Motor neuron (in vitro differentiated cells): ENCODE measurements at regions not wholly inside any gene's neighbourhood (a gene's known extent, or its start where the extent isn't known, plus 50 kb on each side); places are given as distances from the start of the nearest gene placed in this dataset.

Experiments used
- ATAC-seq, 8 experiments: fragments of 200-7000 bp; cut with Tn5 transposase; replicated peaks in 6 of 8; 2 replicates each; pipeline ENCODE4 v1.8.0; 2021; ENCODE audit warnings: mild to moderate bottlenecking in 8 of 8, moderate library complexity in 8 of 8
- H3K27ac ChIP-seq, 2 donors: fragments of 250-450 bp; sonication (Bioruptor Pico); 2 replicates each; pipeline ENCODE4 v1.9.0; 2021; ENCODE audit warnings: antibody characterized with exemption in 2 of 2, mild to moderate bottlenecking in 2 of 2, moderate library complexity in 1 of 2
- H3K4me1 ChIP-seq, 2 donors: fragments of 250-450 bp; sonication (Bioruptor Pico); replicated peaks in 1 of 2; 2 replicates each; pipeline ENCODE4 v1.6.1; 2021; ENCODE audit warnings: antibody characterized with exemption in 2 of 2, mild to moderate bottlenecking in 2 of 2, moderate library complexity in 1 of 2
- H3K4me3 ChIP-seq, 5 donors: fragments of 250-450 bp; sonication (Bioruptor Pico); 2 replicates each; pipeline ENCODE4 v1.9.0; 2021; ENCODE audit warnings: antibody characterized with exemption in 5 of 5, mild to moderate bottlenecking in 5 of 5, moderate library complexity in 4 of 5
- WGBS, 10 experiments: fragments of 450-650 bp; shearing (Covaris generic); methylation state at CpG; one replicate each; pipeline ENCODE4 v1.0.0; 2022; 5-methylcytosine and 5-hydroxymethylcytosine counted together
- in situ Hi-C, 9 experiments: fragments of 400-800 bp; cut with MboI; loops; one replicate each; pipeline ENCODE4 v1.15.0; 2021; ENCODE audit warnings: low sequenced_read_pairs in 9 of 9, low pct_unique_long_range_greater_than_20kb in 2 of 9; ENCODE audit not compliant: unreplicated experiment in 9 of 9

- no peak for ATAC-seq
- Histone ChIP-seq H3K27ac (no peak overlapping the region), H3K4me1 (no peaks in the 10 kb centered on the region), H3K4me3 (no peak overlapping the region)
- WGBS, 10 experiments, result 40 to 100% (median 90%) methylated on average over 1 to 7 of the region's 7 CpGs; no CpG with 5 or more reads in 3 of the 10 experiments
- in situ Hi-C loops, result no loop called here
Observed at GRCh38 chr20:58100731-58101356, 127.6 kb downstream of the ANKRD60 start.

GRCh38 chr20:58099956-58100730 is 128.3 kb downstream of the ANKRD60 start:
- in situ Hi-C loops, result loop anchor here in 2 of 9 experiments (25.0 kb wide), 1 partner anchor 438 kb away; no protein-coding TSS in a partner anchor
- WGBS, 10 experiments, result 40 to 100% (median 69%) methylated on average over 1 to 5 of the region's 9 CpGs; no CpG with 5 or more reads in 3 of the 10 experiments

GRCh38 chr20:58099291-58099935 is 129.0 kb downstream of the ANKRD60 start:
- Histone ChIP-seq H3K4me1 (no peaks in the 10 kb centered on the region), H3K4me3 (no peak overlapping the region), H3K27ac (no peak overlapping the region)
- in situ Hi-C loops, result loop anchor here in 2 of 9 experiments (25.0 kb wide), 1 partner anchor 437 kb away; no protein-coding TSS in a partner anchor
- 67 to 96% (median 80%) methylated on average over 2 to 11 of the region's 16 CpGs; no CpG with 5 or more reads in 1 of the 10 experiments for WGBS, 10 experiments
- no peak for ATAC-seq

More at GRCh38 chr20:58099956-58100730, 128.3 kb downstream of the ANKRD60 start:
- Histone ChIP-seq H3K27ac (no peak overlapping the region), H3K4me3 (no peak overlapping the region), H3K4me1 (no peaks in the 10 kb centered on the region)
- no peak for ATAC-seq

- H3K27ac ChIP-seq, result no peak overlapping the region
- H3K4me3 ChIP-seq, result no peak overlapping the region
- no peaks in the 10 kb centered on the region for H3K4me1 ChIP-seq
- WGBS, 10 experiments, result 14 to 91% (median 61%) methylated on average over 1 to 4 of the region's 4 CpGs; no CpG with 5 or more reads in 1 of the 10 experiments
- ATAC-seq, result no peak
- in situ Hi-C loops, result loop anchor here in 2 of 9 experiments (25.0 kb wide), 1 partner anchor 436 kb away; no protein-coding TSS in a partner anchor
Observed at GRCh38 chr20:58098571-58098970, 129.9 kb downstream of the ANKRD60 start.

GRCh38 chr20:58097943-58098342 is 130.5 kb downstream of the ANKRD60 start:
- in situ Hi-C loops, result loop anchor here in 2 of 9 experiments (25.0 kb wide), 1 partner anchor 436 kb away; no protein-coding TSS in a partner anchor
- no peaks in the 10 kb centered on the region for H3K4me1 ChIP-seq

GRCh38 chr20:58097429-58097828 is 131.0 kb downstream of the ANKRD60 start:
- ATAC-seq, result no peak
- no peaks in the 10 kb centered on the region for H3K4me1 ChIP-seq
- WGBS, 10 experiments, result 0 to 87% (median 73%) methylated on average over 1 to 4 of the region's 4 CpGs; no CpG with 5 or more reads in 1 of the 10 experiments
- in situ Hi-C loops, result loop anchor here in 2 of 9 experiments (25.0 kb wide), 1 partner anchor 435 kb away; no protein-coding TSS in a partner anchor
- no peak overlapping the region for H3K27ac ChIP-seq
- no peak overlapping the region for H3K4me3 ChIP-seq

More at GRCh38 chr20:58097943-58098342, 130.5 kb downstream of the ANKRD60 start:
- H3K4me3 ChIP-seq, result no peak overlapping the region
- H3K27ac ChIP-seq, result no peak overlapping the region
- no peak for ATAC-seq
- 36 to 100% (median 73%) methylated on average over 1 to 6 of the region's 7 CpGs; no CpG with 5 or more reads in 1 of the 10 experiments for WGBS, 10 experiments

GRCh38 chr20:58096880-58097423 is 131.5 kb downstream of the ANKRD60 start:
- no peak overlapping the region for H3K4me3 ChIP-seq
- 35 to 76% (median 50%) methylated on average over 4 to 8 of the region's 8 CpGs; no CpG with 5 or more reads in 6 of the 10 experiments for WGBS, 10 experiments
- no peak overlapping the region for H3K27ac ChIP-seq
- no peaks in the 10 kb centered on the region for H3K4me1 ChIP-seq
- in situ Hi-C loops, result loop anchor here in 2 of 9 experiments (25.0 kb wide), 1 partner anchor 435 kb away; no protein-coding TSS in a partner anchor
- ATAC-seq, result no peak

GRCh38 chr20:58094698-58095097 is 133.8 kb downstream of the ANKRD60 start:
- H3K4me3 ChIP-seq, result no peak overlapping the region
- in situ Hi-C loops, result loop anchor here in 2 of 9 experiments (25.0 kb wide), 1 partner anchor 432 kb away; no protein-coding TSS in a partner anchor
- no peak for ATAC-seq
- no peaks in the 10 kb centered on the region for H3K4me1 ChIP-seq
- H3K27ac ChIP-seq, result no peak overlapping the region
- WGBS, 10 experiments, result 33 to 89% (median 63%) methylated on average over 1 to 2 of the region's 4 CpGs; no CpG with 5 or more reads in 2 of the 10 experiments

- H3K27ac ChIP-seq, result no peak overlapping the region
- H3K4me1 ChIP-seq, result no peaks in the 10 kb centered on the region
- no peak overlapping the region for H3K4me3 ChIP-seq
- WGBS, 10 experiments, result 60 to 95% (median 67%) methylated on average over 1 to 5 of the region's 9 CpGs; no CpG with 5 or more reads in 5 of the 10 experiments
- ATAC-seq, result no peak
- in situ Hi-C loops, result loop anchor here in 2 of 9 experiments (25.0 kb wide), 1 partner anchor 432 kb away; no protein-coding TSS in a partner anchor
Observed at GRCh38 chr20:58094160-58094559, 134.3 kb downstream of the ANKRD60 start.

- in situ Hi-C loops, result loop anchor here in 2 of 9 experiments (25.0 kb wide), 1 partner anchor 431 kb away; no protein-coding TSS in a partner anchor
- H3K4me1 ChIP-seq, result no peaks in the 10 kb centered on the region
- ATAC-seq, result no peak
- H3K4me3 ChIP-seq, result no peak overlapping the region
- WGBS, 10 experiments, result 79 to 100% (median 90%) methylated on average over 1 to 6 of the region's 11 CpGs; no CpG with 5 or more reads in 1 of the 10 experiments
- no peak overlapping the region for H3K27ac ChIP-seq
Observed at GRCh38 chr20:58092871-58093270, 135.6 kb downstream of the ANKRD60 start.

- 67 to 95% (median 80%) methylated on average over 1 to 4 of the region's 4 CpGs; no CpG with 5 or more reads in 5 of the 10 experiments for WGBS, 10 experiments
- Histone ChIP-seq H3K4me1 (no peaks in the 10 kb centered on the region), H3K27ac (no peak overlapping the region), H3K4me3 (no peak overlapping the region)
- in situ Hi-C loops, result loop anchor here in 2 of 9 experiments (25.0 kb wide), 1 partner anchor 430 kb away; no protein-coding TSS in a partner anchor
- ATAC-seq, result no peak
Observed at GRCh38 chr20:58092353-58092752, 136.1 kb downstream of the ANKRD60 start.

GRCh38 chr20:58091810-58092209 is 136.6 kb downstream of the ANKRD60 start:
- 53 to 100% (median 68%) methylated on average over 1 to 7 of the region's 8 CpGs; no CpG with 5 or more reads in 1 of the 10 experiments for WGBS, 10 experiments
- in situ Hi-C loops, result loop anchor here in 2 of 9 experiments (25.0 kb wide), 1 partner anchor 430 kb away; no protein-coding TSS in a partner anchor

More at GRCh38 chr20:58091810-58092209, 136.6 kb downstream of the ANKRD60 start:
- H3K4me1 ChIP-seq, result no peaks in the 10 kb centered on the region
- no peak for ATAC-seq
- no peak overlapping the region for H3K4me3 ChIP-seq
- H3K27ac ChIP-seq, result no peak overlapping the region
